CD4-positive, alpha-beta T cell treated with Interleukin-10 for 1 hour (primary cell): ENCODE measurements at regions not wholly inside any gene's neighbourhood (a gene's known extent, or its start where the extent isn't known, plus 50 kb on each side); places are given as distances from the start of the nearest gene placed in this dataset.

Experiments
- DNase-seq: peaks from one replicate; pipeline ENCODE4 v3.0.0-alpha.2; 2020

GRCh38 chr10:31604646-31605170, 285.7 kb downstream of the ZEB1 start:
- DNase-seq: no peak

GRCh38 chr10:31604096-31604495, 285.1 kb downstream of the ZEB1 start:
- no peak for DNase-seq

GRCh38 chr10:31603235-31604087, 284.4 kb downstream of the ZEB1 start:
- peak; percentile 72 for DNase-seq

GRCh38 chr10:31602541-31603234, 283.7 kb downstream of the ZEB1 start:
- no peak for DNase-seq

GRCh38 chr10:31601136-31601535, 282.1 kb downstream of the ZEB1 start:
- no peak for DNase-seq

GRCh38 chr10:31599626-31600504, 280.8 kb downstream of the ZEB1 start:
- no peak for DNase-seq

- DNase-seq: no peak
Observed at GRCh38 chr10:31596765-31597164, 277.7 kb downstream of the ZEB1 start.

GRCh38 chr10:31595992-31596391, 277.0 kb downstream of the ZEB1 start:
- DNase-seq: no peak

- no peak for DNase-seq
Observed at GRCh38 chr10:31594347-31594873, 275.4 kb downstream of the ZEB1 start.

- DNase-seq: no peak
Observed at GRCh38 chr10:31593124-31593523, 274.1 kb downstream of the ZEB1 start.

- DNase-seq: no peak
Observed at GRCh38 chr10:31591569-31591968, 272.6 kb downstream of the ZEB1 start.

GRCh38 chr10:31590023-31590800, 271.2 kb downstream of the ZEB1 start:
- DNase-seq: no peak

- DNase-seq: no peak
Observed at GRCh38 chr10:31587691-31588090, 268.7 kb downstream of the ZEB1 start.

- no peak for DNase-seq
Observed at GRCh38 chr10:31586723-31587638, 268.0 kb downstream of the ZEB1 start.

GRCh38 chr10:31584876-31585275, 265.9 kb downstream of the ZEB1 start:
- no peak for DNase-seq

- DNase-seq: no peak
Observed at GRCh38 chr10:31584098-31584631, 265.1 kb downstream of the ZEB1 start.

GRCh38 chr10:31583293-31583692, 264.3 kb downstream of the ZEB1 start:
- no peak for DNase-seq

GRCh38 chr10:31582365-31583052, 263.5 kb downstream of the ZEB1 start:
- no peak for DNase-seq

- no peak for DNase-seq
Observed at GRCh38 chr10:31581741-31582323, 262.8 kb downstream of the ZEB1 start.
